IMR-90 (cell line): ENCODE measurements at regions not wholly inside any gene's neighbourhood (a gene's known extent, or its start where the extent isn't known, plus 50 kb on each side); places are given as distances from the start of the nearest gene placed in this dataset.

Source experiments
- ATAC-seq: fragments of 200-7000 bp; cut with Tn5 transposase; 2 replicates; pipeline ENCODE4 v1.9.1; 2020; ENCODE audit warnings: low read depth, mild to moderate bottlenecking, moderate library complexity
- BruUV-seq: library from RNA; stranded (reverse); fragments of 400-500 nt; replicated peaks from 2 replicates; lab custom pipeline; 2021; lab: Mats Ljungman, UMichigan
- CTCF ChIA-PET: fragments of 300-600 bp; formaldehyde crosslinking; extraction: SDS; loops from one replicate; lab custom pipeline; 2021; ENCODE audit warnings: antibody characterized with exemption; lab: Yijun Ruan, JAX
- POLR2A ChIA-PET: fragments of 300-600 bp; sonication (Branson Sonifier 250); formaldehyde crosslinking; loops from one replicate; lab custom pipeline; 2022; ENCODE audit warnings: antibody characterized with exemption; ENCODE audit not compliant: unreplicated experiment; lab: Charles Lee
- DNase-seq: peaks from one replicate; pipeline ENCODE4 v3.0.0; 2013
- H2AFZ ChIP-seq: replicated peaks from 2 replicates; pipeline ENCODE3; 2013; ENCODE audit warnings: low read length, mild to moderate bottlenecking; ENCODE audit not compliant: poor library complexity
- H2AK5ac ChIP-seq: 2 replicates; pipeline ENCODE4 v1.6.1; 2013; ENCODE audit warnings: low read depth, low read length, inconsistent platforms
- H2AK9ac ChIP-seq: replicated peaks from 2 replicates; pipeline ENCODE3; 2013; ENCODE audit warnings: mild to moderate bottlenecking, low read depth, low read length, moderate library complexity; ENCODE audit not compliant: poor library complexity
- H2BK120ac ChIP-seq: 2 replicates; pipeline ENCODE4 v1.6.1; 2013; ENCODE audit warnings: low read depth, low read length, inconsistent platforms
- H2BK15ac ChIP-seq: 3 replicates; pipeline ENCODE4 v1.6.1; 2013; ENCODE audit warnings: low read depth, low read length, inconsistent platforms
- H2BK20ac ChIP-seq: 2 replicates; pipeline ENCODE4 v1.6.1; 2013; ENCODE audit warnings: low read depth, mild to moderate bottlenecking, inconsistent platforms, low read length, moderate library complexity
- H2BK5ac ChIP-seq: 2 replicates; pipeline ENCODE4 v1.6.1; 2013; ENCODE audit warnings: mild to moderate bottlenecking, low read depth, low read length, inconsistent platforms; ENCODE audit not compliant: poor library complexity, severe bottlenecking
- H3K14ac ChIP-seq: replicated peaks from 2 replicates; pipeline ENCODE4 v1.6.1; 2013; ENCODE audit warnings: low read depth, low read length, inconsistent platforms
- H3K18ac ChIP-seq: 2 replicates; pipeline ENCODE4 v1.6.1; 2013; ENCODE audit warnings: low read depth, low read length, control low read depth
- H3K23ac ChIP-seq: 2 replicates; pipeline ENCODE4 v1.6.1; 2013; ENCODE audit warnings: low read depth, low read length, inconsistent platforms
- H3K27ac ChIP-seq: 2 replicates; pipeline ENCODE4 v1.5.1; 2013; ENCODE audit warnings: mild to moderate bottlenecking, control low read depth, low read length; ENCODE audit not compliant: insufficient read depth
- H3K27me3 ChIP-seq: 2 replicates; pipeline ENCODE4 v1.6.1; 2013; ENCODE audit warnings: low read length; ENCODE audit not compliant: control insufficient read depth, insufficient read depth
- H3K36me3 ChIP-seq: 2 replicates; pipeline ENCODE4 v1.6.1; 2013; ENCODE audit warnings: low read length, mixed read lengths; ENCODE audit not compliant: control insufficient read depth, insufficient read depth
- H3K4ac ChIP-seq: 2 replicates; pipeline ENCODE4 v1.6.1; 2013; ENCODE audit warnings: low read depth, low read length, inconsistent platforms
- H3K4me1 ChIP-seq: 2 replicates; pipeline ENCODE4 v1.6.1; 2013; ENCODE audit warnings: low read length, mixed read lengths; ENCODE audit not compliant: control insufficient read depth, insufficient read depth
- H3K4me2 ChIP-seq: 2 replicates; pipeline ENCODE4 v1.6.1; 2013; ENCODE audit warnings: low read depth, mild to moderate bottlenecking, control low read depth, low read length, moderate library complexity
- H3K4me3 ChIP-seq: 2 replicates; pipeline ENCODE4 v1.5.1; 2013; ENCODE audit warnings: low read depth, mild to moderate bottlenecking, control low read depth, low read length, moderate library complexity; ENCODE audit not compliant: insufficient read depth
- H3K56ac ChIP-seq: 2 replicates; pipeline ENCODE4 v1.6.1; 2013; ENCODE audit warnings: low read length, inconsistent platforms; ENCODE audit not compliant: insufficient read depth; ENCODE audit errors: extremely low read depth
- H3K79me1 ChIP-seq, 2 experiments: 2 replicates each; pipeline ENCODE4 v1.6.1; 2013; ENCODE audit warnings: low read length in 2 of 2, inconsistent platforms in 1 of 2, low read depth in 1 of 2
- H3K9ac ChIP-seq: 2 replicates; pipeline ENCODE4 v1.6.1; 2013; ENCODE audit warnings: low read depth, low read length, control low read depth
- H3K9me1 ChIP-seq: 2 replicates; pipeline ENCODE4 v1.6.1; 2013; ENCODE audit warnings: low read length, inconsistent platforms; ENCODE audit not compliant: insufficient read depth
- H3K9me3 ChIP-seq: 2 replicates; pipeline ENCODE4 v1.6.1; 2013; ENCODE audit warnings: low read length; ENCODE audit not compliant: control insufficient read depth, insufficient read depth
- H4K20me1 ChIP-seq: 2 replicates; pipeline ENCODE4 v1.6.1; 2013; ENCODE audit warnings: low read length, inconsistent platforms; ENCODE audit not compliant: insufficient read depth
- H4K5ac ChIP-seq: 2 replicates; pipeline ENCODE4 v1.6.1; 2013; ENCODE audit warnings: mild to moderate bottlenecking, low read depth, low read length, control low read depth
- H4K8ac ChIP-seq, 2 experiments: 2 replicates each; pipeline ENCODE4 v1.6.1; 2013; ENCODE audit warnings: low read depth in 2 of 2, low read length in 2 of 2, control low read depth in 1 of 2, inconsistent platforms in 1 of 2
- H4K91ac ChIP-seq: 2 replicates; pipeline ENCODE4 v1.6.1; 2013; ENCODE audit warnings: low read depth, low read length, inconsistent platforms; ENCODE audit not compliant: insufficient read depth
- BHLHE40 ChIP-seq: fragments of 150-350 bp; IDR thresholded peaks from 2 replicates; pipeline ENCODE4 v1.6.1; 2016; ENCODE audit warnings: mild to moderate bottlenecking, low read depth, low read length
- CEBPB ChIP-seq: IDR thresholded peaks from 2 replicates; pipeline ENCODE4 v1.6.1; 2012; ENCODE audit warnings: low read depth, low read length, improper control_type of control experiment
- CHD1 ChIP-seq: IDR thresholded peaks from 2 replicates; pipeline ENCODE4 v1.6.1; 2012; ENCODE audit warnings: low read depth, low read length, improper control_type of control experiment
- CTCF ChIP-seq: conservative IDR thresholded peaks from 2 replicates; pipeline ENCODE4 v1.5.1; 2012; ENCODE audit warnings: mild to moderate bottlenecking, low read depth, low read length, improper control_type of control experiment
- ELK1 ChIP-seq: fragments of 150-350 bp; IDR thresholded peaks from 2 replicates; pipeline ENCODE4 v1.6.1; 2016; ENCODE audit warnings: low read depth, mild to moderate bottlenecking, low read length, moderate library complexity, borderline replicate concordance
- FOS ChIP-seq: fragments of 150-350 bp; IDR thresholded peaks from 2 replicates; pipeline ENCODE4 v1.6.1; 2016; ENCODE audit warnings: low read depth, low read length
- MAFK ChIP-seq: IDR thresholded peaks from 2 replicates; pipeline ENCODE4 v1.6.1; 2012; ENCODE audit warnings: low read depth, low read length, improper control_type of control experiment
- MAZ ChIP-seq: IDR thresholded peaks from 2 replicates; pipeline ENCODE4 v1.6.1; 2012; ENCODE audit warnings: low read depth, mild to moderate bottlenecking, low read length, improper control_type of control experiment, moderate library complexity, borderline replicate concordance
- MXI1 ChIP-seq: IDR thresholded peaks from 2 replicates; pipeline ENCODE4 v1.6.1; 2012; ENCODE audit warnings: low read depth, mild to moderate bottlenecking, low read length, moderate library complexity, borderline replicate concordance
- NFE2L2 ChIP-seq: fragments of 150-350 bp; IDR thresholded peaks from 2 replicates; pipeline ENCODE4 v1.6.1; 2016; ENCODE audit warnings: low read depth, mild to moderate bottlenecking, low read length
- POLR2A ChIP-seq: IDR thresholded peaks from 2 replicates; pipeline ENCODE4 v1.6.1; 2012; ENCODE audit warnings: mild to moderate bottlenecking, low read depth, low read length
- RAD21 ChIP-seq: IDR thresholded peaks from 2 replicates; pipeline ENCODE4 v1.6.1; 2012; ENCODE audit warnings: low read length, improper control_type of control experiment
- RCOR1 ChIP-seq: IDR thresholded peaks from 2 replicates; pipeline ENCODE4 v1.6.1; 2012; ENCODE audit warnings: mild to moderate bottlenecking, low read length, improper control_type of control experiment; ENCODE audit not compliant: insufficient replicate concordance
- RFX5 ChIP-seq: IDR thresholded peaks from 2 replicates; pipeline ENCODE4 v1.8.0; 2012; ENCODE audit warnings: low read depth, mild to moderate bottlenecking, low read length, moderate library complexity
- SMC3 ChIP-seq: fragments of 150-350 bp; IDR thresholded peaks from 2 replicates; pipeline ENCODE4 v1.6.1; 2016; ENCODE audit warnings: low read depth, mild to moderate bottlenecking, antibody characterized with exemption, low read length, moderate library complexity
- USF2 ChIP-seq: fragments of 150-350 bp; IDR thresholded peaks from 2 replicates; pipeline ENCODE4 v1.6.1; 2017; ENCODE audit warnings: mild to moderate bottlenecking, antibody characterized with exemption, low read length, low read depth
- WGBS, 2 experiments: methylation state at CpG; one replicate each; pipeline versions ENCODE4 v1.1.5 to v1.1.7; 2013; ENCODE audit warnings: missing lambda C conversion rate in 2 of 2; ENCODE audit not compliant: insufficient read length in 1 of 2; ENCODE audit errors: extremely low coverage in 2 of 2; 5-methylcytosine and 5-hydroxymethylcytosine counted together
- dilution Hi-C: fragments of 300-500 bp; cut with HindIII; formaldehyde crosslinking; loops from one replicate; pipeline ENCODE4 v1.14.3; 2018; ENCODE audit warnings: low sequenced_read_pairs; ENCODE audit not compliant: unreplicated experiment
- in situ Hi-C: fragments of 300-500 bp; cut with MboI; formaldehyde crosslinking; loops from 3 replicates; pipeline ENCODE4 v1.14.3; 2019; ENCODE audit warnings: low sequenced_read_pairs, inconsistent platforms, mixed read lengths
- intact Hi-C: fragments of 100-400 bp; cut with micrococcal nuclease; formaldehyde crosslinking; loops from 2 replicates; pipeline ENCODE4 v1.10.0; 2022

- Histone ChIP-seq H4K5ac (no peak overlapping the region), H3K4ac (no peak overlapping the region), H3K56ac (no peak overlapping the region), H3K9me1 (no peaks in the 10 kb centered on the region), H2BK5ac (no peak overlapping the region), H3K27ac (no peak overlapping the region), H3K9me3 (no peaks in the 10 kb centered on the region), H3K18ac (no peak overlapping the region), H2AFZ (no peak overlapping the region), H2BK15ac (no peak overlapping the region), H4K91ac (no peak overlapping the region), H3K27me3 (peaks cover 17% of the 10 kb centered on the region), H2AK9ac (no peak overlapping the region), H3K79me1 (no peaks in the 10 kb centered on the region), H3K14ac (no peak overlapping the region), H2BK120ac (no peak overlapping the region), H3K9ac (no peak overlapping the region), H3K4me3 (no peak overlapping the region), H3K23ac (no peak overlapping the region), H3K4me2 (no peak overlapping the region; the same call in 1 of the 2 replicates), H2BK20ac (no peak overlapping the region), H4K20me1 (no peaks in the 10 kb centered on the region), H3K36me3 (no peaks in the 10 kb centered on the region), H2AK5ac (no peak overlapping the region), H3K4me1 (no peaks in the 10 kb centered on the region), H4K8ac (no peak overlapping the region)
- ATAC-seq (peak; percentile 98), DNase-seq (peak; percentile 82)
- 0 out of 2 replicates have a peak, but pooled peaks have one; percentile 46 for TF ChIP-seq MAZ
- TF ChIP-seq SMC3 = peak; percentile 64
- TF ChIP-seq ELK1 = no peak
- no peak for TF ChIP-seq BHLHE40
- TF ChIP-seq FOS = peak; percentile 38; the same call in 1 of the 2 replicates
- no peak for TF ChIP-seq CEBPB
- TF ChIP-seq POLR2A = no peak
- TF ChIP-seq RAD21 = peak; percentile 84
- no peak for TF ChIP-seq MXI1
- no peak for TF ChIP-seq RFX5
- peak; percentile 79 for TF ChIP-seq CTCF
- TF ChIP-seq CHD1 = no peak
- peak; percentile 9; the same call in 1 of the 2 replicates for TF ChIP-seq MAFK
- TF ChIP-seq NFE2L2 = no peak
- TF ChIP-seq RCOR1 = no peak
- TF ChIP-seq USF2 = no peak
- CTCF ChIA-PET = interaction anchor here (0.7 to 1.2 kb wide), 6 partner anchors 9 to 634 kb away, joined by 3 to 6 read pairs (median 4); no protein-coding TSS in a partner anchor
- dilution Hi-C loops (no loop called here), intact Hi-C loops (loop anchor here (1.0 to 10.0 kb wide), 7 partner anchors 205 to 771 kb away; no protein-coding TSS in a partner anchor), in situ Hi-C loops (loop anchor here (10.0 to 25.0 kb wide), 3 partner anchors 442 to 770 kb away; no protein-coding TSS in a partner anchor)
- no CpG with 5 or more reads among the region's 4 CpGs for WGBS, 2 experiments
- no TSS peak for BruUV-seq
- POLR2A ChIA-PET = no interaction called here
Measured at GRCh38 chr15:98442379-98442833, 205.9 kb upstream of the IGF1R start.
